ENCODE measurements at regions not wholly inside any gene's neighbourhood (a gene's known extent, or its start where the extent isn't known, plus 50 kb on each side); places are given as distances from the start of the nearest gene placed in this dataset.

- H3K9me3 ChIP-seq, result no peaks in the 10 kb centered on the region
- no peaks in the 10 kb centered on the region for H3K36me3 ChIP-seq
- TF ChIP-seq POLR2AphosphoS5 (IDR thresholded peaks at IDR 0.05), result no peak
- no peak for TF ChIP-seq POLR2A (IDR thresholded peaks at IDR 0.05)
- no peak for TF ChIP-seq CTCF (IDR thresholded peaks at IDR 0.05)
- DNase-seq (ENCODE audit: low spot score in 2 of 2), result no peak
- no peaks in the 10 kb centered on the region for H3K4me1 ChIP-seq
- H3K27ac ChIP-seq, result no peak overlapping the region
- intact Hi-C loops (cut with DNase I; ENCODE audit: low total_unique reads), result no loop called here
- no peaks in the 10 kb centered on the region for H3K27me3 ChIP-seq
- H3K4me3 ChIP-seq, result no peak overlapping the region
Measured at GRCh38 chr18:41144441-41144840, 810.6 kb upstream of the PIK3C3 start.

GRCh38 chr18:41140506-41140905 lies 814.5 kb upstream of the PIK3C3 start:
- Histone ChIP-seq H3K27ac (no peak overlapping the region), H3K9me3 (no peaks in the 10 kb centered on the region), H3K36me3 (no peaks in the 10 kb centered on the region), H3K27me3 (no peaks in the 10 kb centered on the region), H3K4me1 (no peaks in the 10 kb centered on the region), H3K4me3 (no peak overlapping the region)
- no peak for TF ChIP-seq POLR2AphosphoS5 (IDR thresholded peaks at IDR 0.05)
- no peak for TF ChIP-seq CTCF (IDR thresholded peaks at IDR 0.05)
- TF ChIP-seq POLR2A (IDR thresholded peaks at IDR 0.05), result no peak
- intact Hi-C loops (cut with DNase I; ENCODE audit: low total_unique reads), result no loop called here
- DNase-seq (ENCODE audit: low spot score in 2 of 2), result no peak

- Histone ChIP-seq H3K36me3 (no peaks in the 10 kb centered on the region), H3K4me1 (no peaks in the 10 kb centered on the region), H3K27me3 (no peaks in the 10 kb centered on the region), H3K4me3 (no peak overlapping the region), H3K27ac (no peak overlapping the region), H3K9me3 (no peaks in the 10 kb centered on the region)
- no peak for DNase-seq (ENCODE audit: low spot score in 2 of 2)
- TF ChIP-seq POLR2A (IDR thresholded peaks at IDR 0.05), result no peak
- no peak for TF ChIP-seq CTCF (IDR thresholded peaks at IDR 0.05)
- no peak for TF ChIP-seq POLR2AphosphoS5 (IDR thresholded peaks at IDR 0.05)
- intact Hi-C loops (cut with DNase I; ENCODE audit: low total_unique reads), result no loop called here
Measured at GRCh38 chr18:41135146-41135545, 819.9 kb upstream of the PIK3C3 start.

- intact Hi-C loops (cut with DNase I; ENCODE audit: low total_unique reads), result no loop called here
- no peaks in the 10 kb centered on the region for H3K9me3 ChIP-seq
- no peak for DNase-seq (ENCODE audit: low spot score in 2 of 2)
- H3K36me3 ChIP-seq, result no peaks in the 10 kb centered on the region
- TF ChIP-seq CTCF (IDR thresholded peaks at IDR 0.05), result no peak
- no peak for TF ChIP-seq POLR2A (IDR thresholded peaks at IDR 0.05)
- TF ChIP-seq POLR2AphosphoS5 (IDR thresholded peaks at IDR 0.05), result no peak
- H3K4me3 ChIP-seq, result no peak overlapping the region
- no peak overlapping the region for H3K27ac ChIP-seq
- H3K4me1 ChIP-seq, result no peaks in the 10 kb centered on the region
- no peaks in the 10 kb centered on the region for H3K27me3 ChIP-seq
Measured at GRCh38 chr18:41134426-41134825, 820.6 kb upstream of the PIK3C3 start.

GRCh38 chr18:41131050-41131449 lies 824.0 kb upstream of the PIK3C3 start:
- Histone ChIP-seq H3K4me3 (no peak overlapping the region), H3K4me1 (no peaks in the 10 kb centered on the region), H3K27me3 (no peaks in the 10 kb centered on the region), H3K27ac (no peak overlapping the region), H3K9me3 (no peaks in the 10 kb centered on the region), H3K36me3 (no peaks in the 10 kb centered on the region)
- intact Hi-C loops (cut with DNase I; ENCODE audit: low total_unique reads), result no loop called here
- DNase-seq (ENCODE audit: low spot score in 2 of 2), result no peak
- TF ChIP-seq POLR2AphosphoS5 (IDR thresholded peaks at IDR 0.05) (no peak), POLR2A (IDR thresholded peaks at IDR 0.05) (no peak), CTCF (IDR thresholded peaks at IDR 0.05) (no peak)
